Upper lobe of left lung (tissue), 4 donors: ENCODE measurements at regions not wholly inside any gene's neighbourhood (a gene's known extent, or its start where the extent isn't known, plus 50 kb on each side); places are given as distances from the start of the nearest gene placed in this dataset.

Experiments used
- EP300 ChIP-seq, 4 donors: sonication (generic); formaldehyde crosslinking; IDR thresholded peaks; one replicate each; pipeline ENCODE4 v1.5.1; 2017; ENCODE audit warnings: antibody characterized with exemption in 4 of 4, control low read depth in 2 of 4
- POLR2A ChIP-seq, 4 donors: fragments of 450-650 bp; IDR thresholded peaks; one replicate each; pipeline ENCODE4 v1.5.1; 2016 to 2017; ENCODE audit warnings: antibody characterized with exemption in 4 of 4, mild to moderate bottlenecking in 2 of 4
- POLR2AphosphoS5 ChIP-seq, 2 donors: sonication (generic); formaldehyde crosslinking; IDR thresholded peaks; one replicate each; pipeline ENCODE4 v1.5.1; 2017; ENCODE audit warnings: antibody characterized with exemption in 2 of 2
- TF ChIP-seq, protein P1 (sequence below), 6 experiments: fragments of 450-650 bp in 4 of 6; fragments of 200-600 bp in 2 of 6; sonication (generic) in 2 of 6; IDR thresholded peaks; one replicate each; pipeline ENCODE4 v1.5.1; 2016 to 2019; ENCODE audit warnings: antibody characterized with exemption in 6 of 6

GRCh38 chr19:28829762-28830161 lies 383.2 kb downstream of the UQCRFS1 start:
- no peak for TF ChIP-seq EP300 (IDR thresholded peaks at IDR 0.05)
- TF ChIP-seq, protein P1, sequence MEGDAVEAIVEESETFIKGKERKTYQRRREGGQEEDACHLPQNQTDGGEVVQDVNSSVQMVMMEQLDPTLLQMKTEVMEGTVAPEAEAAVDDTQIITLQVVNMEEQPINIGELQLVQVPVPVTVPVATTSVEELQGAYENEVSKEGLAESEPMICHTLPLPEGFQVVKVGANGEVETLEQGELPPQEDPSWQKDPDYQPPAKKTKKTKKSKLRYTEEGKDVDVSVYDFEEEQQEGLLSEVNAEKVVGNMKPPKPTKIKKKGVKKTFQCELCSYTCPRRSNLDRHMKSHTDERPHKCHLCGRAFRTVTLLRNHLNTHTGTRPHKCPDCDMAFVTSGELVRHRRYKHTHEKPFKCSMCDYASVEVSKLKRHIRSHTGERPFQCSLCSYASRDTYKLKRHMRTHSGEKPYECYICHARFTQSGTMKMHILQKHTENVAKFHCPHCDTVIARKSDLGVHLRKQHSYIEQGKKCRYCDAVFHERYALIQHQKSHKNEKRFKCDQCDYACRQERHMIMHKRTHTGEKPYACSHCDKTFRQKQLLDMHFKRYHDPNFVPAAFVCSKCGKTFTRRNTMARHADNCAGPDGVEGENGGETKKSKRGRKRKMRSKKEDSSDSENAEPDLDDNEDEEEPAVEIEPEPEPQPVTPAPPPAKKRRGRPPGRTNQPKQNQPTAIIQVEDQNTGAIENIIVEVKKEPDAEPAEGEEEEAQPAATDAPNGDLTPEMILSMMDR (IDR thresholded peaks at IDR 0.05), result no peak
- no peak for TF ChIP-seq POLR2AphosphoS5 (IDR thresholded peaks at IDR 0.05)
- TF ChIP-seq POLR2A (IDR thresholded peaks at IDR 0.05), result no peak
